ENCODE measurements at regions not wholly inside any gene's neighbourhood (a gene's known extent, or its start where the extent isn't known, plus 50 kb on each side); places are given as distances from the start of the nearest gene placed in this dataset.

GRCh38 chr17:77444984-77445759 is 304.4 kb downstream of the SEC14L1 start:
- TF ChIP-seq CTCF (IDR thresholded peaks at IDR 0.05; ENCODE audit: insufficient read depth, low read length, poor library complexity, severe bottlenecking): no peak
- TF ChIP-seq EZH2phosphoT487 (conservative IDR thresholded peaks at IDR 0.05; ENCODE audit: low read length): no peak
